Ectodermal cell (in vitro differentiated cells): ENCODE measurements at regions not wholly inside any gene's neighbourhood (a gene's known extent, or its start where the extent isn't known, plus 50 kb on each side); places are given as distances from the start of the nearest gene placed in this dataset.
"Not testable (repeated sequence)": the region's sequence is repeated elsewhere in the genome, so short reads cannot be mapped to it uniquely, and the experiment has no call there.

Source experiments
- H3K27ac ChIP-seq: 2 replicates; pipeline ENCODE4 v1.7.0; 2013; ENCODE audit warnings: mild to moderate bottlenecking, low read depth, low read length; ENCODE audit not compliant: insufficient read depth, poor library complexity, severe bottlenecking
- H3K27me3 ChIP-seq: 2 replicates; pipeline ENCODE4 v1.7.0; 2013; ENCODE audit warnings: mild to moderate bottlenecking, low read length; ENCODE audit not compliant: insufficient read depth, control insufficient read depth, poor library complexity, severe bottlenecking
- H3K36me3 ChIP-seq: one replicate; pipeline ENCODE4 v1.7.0; 2013; ENCODE audit warnings: low read length; ENCODE audit not compliant: control insufficient read depth, insufficient read depth
- H3K4me1 ChIP-seq: one replicate; pipeline ENCODE4 v1.7.0; 2013; ENCODE audit warnings: low read length; ENCODE audit not compliant: control insufficient read depth, insufficient read depth
- H3K4me3 ChIP-seq: 2 replicates; pipeline ENCODE4 v1.7.0; 2013; ENCODE audit warnings: low read depth, low read length, control low read depth; ENCODE audit not compliant: insufficient read depth
- H3K9me3 ChIP-seq: 2 replicates; pipeline ENCODE4 v1.7.0; 2013; ENCODE audit warnings: mild to moderate bottlenecking, low read length, moderate library complexity; ENCODE audit not compliant: control insufficient read depth
- WGBS, 2 experiments: methylation state at CpG; one replicate each; pipeline ENCODE4 v1.1.7; 2013; ENCODE audit warnings: missing lambda C conversion rate in 2 of 2; 5-methylcytosine and 5-hydroxymethylcytosine counted together

- no peaks in the 10 kb centered on the region for H3K4me1 ChIP-seq
- no peak overlapping the region for H3K27ac ChIP-seq
- 94 to 100% methylated on average over 3 of the region's 3 CpGs for WGBS, 2 experiments
- H3K36me3 ChIP-seq: no peaks in the 10 kb centered on the region
- no peaks in the 10 kb centered on the region for H3K27me3 ChIP-seq
- H3K9me3 ChIP-seq: no peaks in the 10 kb centered on the region
- no peak overlapping the region for H3K4me3 ChIP-seq
Observed at GRCh38 chr4:11675051-11675800, 246.5 kb upstream of the HS3ST1 start.

GRCh38 chr4:11670304-11670703 lies 241.6 kb upstream of the HS3ST1 start:
- no peaks in the 10 kb centered on the region for H3K9me3 ChIP-seq
- H3K36me3 ChIP-seq: no peaks in the 10 kb centered on the region
- no peaks in the 10 kb centered on the region for H3K4me1 ChIP-seq
- no peak overlapping the region for H3K4me3 ChIP-seq
- H3K27ac ChIP-seq: no peak overlapping the region
- no peaks in the 10 kb centered on the region for H3K27me3 ChIP-seq

- H3K27me3 ChIP-seq: no peaks in the 10 kb centered on the region
- H3K4me3 ChIP-seq: no peak overlapping the region
- no peaks in the 10 kb centered on the region for H3K4me1 ChIP-seq
- H3K9me3 ChIP-seq: no peaks in the 10 kb centered on the region
- 45 to 47% methylated on average over 2 of the region's 2 CpGs for WGBS, 2 experiments
- H3K36me3 ChIP-seq: no peaks in the 10 kb centered on the region
- no peak overlapping the region for H3K27ac ChIP-seq
Observed at GRCh38 chr4:11669156-11669555, 240.5 kb upstream of the HS3ST1 start.

GRCh38 chr4:11663114-11663513 lies 234.4 kb upstream of the HS3ST1 start:
- Histone ChIP-seq H3K4me1 (no peaks in the 10 kb centered on the region), H3K27ac (no peak overlapping the region), H3K27me3 (no peaks in the 10 kb centered on the region), H3K4me3 (no peak overlapping the region), H3K36me3 (no peaks in the 10 kb centered on the region), H3K9me3 (no peaks in the 10 kb centered on the region)
- 94 to 95% methylated on average over 4 of the region's 4 CpGs for WGBS, 2 experiments

- H3K4me1 ChIP-seq: no peaks in the 10 kb centered on the region
Observed at GRCh38 chr4:11650801-11651596, 222.3 kb upstream of the HS3ST1 start.

DNA sequence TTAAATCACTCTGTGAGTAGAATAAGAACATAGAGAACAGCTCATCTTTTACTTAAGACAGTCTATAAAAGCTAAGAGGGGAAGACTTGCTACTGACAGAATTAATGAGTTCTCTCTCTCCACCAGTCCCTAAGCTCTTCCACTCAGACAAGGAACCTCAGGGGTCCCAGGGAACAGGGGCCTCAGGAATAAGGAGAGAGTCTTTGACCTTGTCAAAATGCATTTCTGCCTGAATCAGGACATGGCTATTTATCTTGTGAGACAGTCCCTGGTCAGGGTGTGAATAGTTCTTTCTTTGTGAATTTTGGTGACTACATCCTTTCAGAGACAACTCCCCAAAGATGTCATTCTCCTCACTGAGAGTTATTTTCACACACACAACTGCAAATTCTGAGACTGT lies 218.7 kb upstream of the HS3ST1 start:
- no peak overlapping the region for H3K27ac ChIP-seq
- H3K4me3 ChIP-seq: no peak overlapping the region
- no peaks in the 10 kb centered on the region for H3K9me3 ChIP-seq
- H3K27me3 ChIP-seq: no peaks in the 10 kb centered on the region
- H3K36me3 ChIP-seq: no peaks in the 10 kb centered on the region
- no peaks in the 10 kb centered on the region for H3K4me1 ChIP-seq

More at GRCh38 chr4:11650801-11651596, 222.3 kb upstream of the HS3ST1 start:
- Histone ChIP-seq H3K27ac (no peak overlapping the region), H3K4me3 (no peak overlapping the region), H3K27me3 (no peaks in the 10 kb centered on the region), H3K36me3 (no peaks in the 10 kb centered on the region), H3K9me3 (no peaks in the 10 kb centered on the region)
- WGBS, 2 experiments: 93 to 94% methylated on average over 16 to 18 of the region's 19 CpGs

DNA sequence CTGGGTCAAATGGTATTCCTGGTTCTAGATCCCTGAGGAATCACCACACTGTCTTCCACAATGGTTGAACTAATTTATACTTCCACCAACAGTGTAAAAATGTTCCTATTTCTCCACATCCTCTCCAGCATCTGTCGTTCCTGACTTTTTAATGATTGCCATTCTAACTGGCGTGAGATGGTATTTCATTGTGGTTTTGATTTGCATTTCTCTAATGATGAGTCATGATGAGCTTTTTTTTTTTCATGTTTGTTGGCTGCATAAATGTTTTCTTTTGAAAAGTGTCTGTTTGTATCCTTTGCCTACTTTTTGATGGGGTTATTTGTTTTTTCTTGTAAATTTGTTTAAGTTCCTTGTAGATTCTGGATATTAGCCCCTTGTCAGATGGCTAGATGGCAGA lies 214.4 kb upstream of the HS3ST1 start:
- not testable (repeated sequence) for H3K27me3 ChIP-seq, H3K27ac ChIP-seq, H3K4me1 ChIP-seq, H3K36me3 ChIP-seq, H3K4me3 ChIP-seq, H3K9me3 ChIP-seq
- 89 to 93% methylated on average over 2 of the region's 2 CpGs for WGBS, 2 experiments

DNA sequence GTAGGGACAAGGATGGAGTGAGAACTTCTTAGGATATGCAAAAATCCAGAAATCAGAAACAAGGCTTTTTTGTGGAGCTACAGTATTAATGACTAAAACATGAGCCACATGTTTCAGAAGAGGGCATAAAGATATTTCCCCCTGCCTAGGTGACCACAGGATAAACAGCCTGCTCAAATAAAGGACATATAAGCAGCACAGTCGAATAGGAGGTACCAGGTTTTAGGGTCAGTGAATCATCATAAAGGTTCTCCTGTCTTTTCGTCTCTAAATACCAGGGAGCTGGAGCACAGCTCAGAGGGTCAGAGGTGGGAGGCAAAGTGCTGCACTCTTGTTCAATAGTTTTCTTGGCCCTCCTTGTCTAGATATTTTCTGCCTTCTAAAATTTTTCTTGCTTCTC lies 211.9 kb upstream of the HS3ST1 start:
- Histone ChIP-seq H3K9me3 (no peaks in the 10 kb centered on the region), H3K36me3 (no peaks in the 10 kb centered on the region), H3K4me1 (no peaks in the 10 kb centered on the region), H3K4me3 (no peak overlapping the region), H3K27ac (no peak overlapping the region), H3K27me3 (no peaks in the 10 kb centered on the region)
- WGBS, 2 experiments: 90 to 93% methylated on average over 2 of the region's 2 CpGs

DNA sequence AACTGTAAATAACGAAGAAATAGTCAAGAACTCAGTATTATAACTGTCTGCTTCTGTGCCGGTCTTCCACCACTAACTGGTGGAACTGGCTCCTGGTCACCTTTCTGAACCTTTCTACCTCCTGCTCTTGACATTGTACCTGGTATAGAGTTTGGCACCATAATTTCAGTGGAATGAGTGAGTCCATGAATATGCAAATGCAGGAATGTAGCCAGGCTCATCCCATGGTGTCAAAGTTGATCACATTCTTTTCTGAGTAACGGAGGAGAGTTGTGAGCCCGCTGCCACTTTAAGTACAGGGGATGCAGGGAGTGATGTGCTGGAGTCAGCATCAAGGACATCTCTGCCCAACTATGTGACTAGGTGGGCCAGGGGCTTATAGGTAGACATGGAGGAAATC lies 207.9 kb upstream of the HS3ST1 start:
- Histone ChIP-seq H3K4me1 (no peaks in the 10 kb centered on the region), H3K36me3 (no peaks in the 10 kb centered on the region), H3K27me3 (no peaks in the 10 kb centered on the region), H3K4me3 (no peak overlapping the region), H3K27ac (no peak overlapping the region), H3K9me3 (no peaks in the 10 kb centered on the region)
- WGBS, 2 experiments: 82 to 91% methylated on average over 4 of the region's 4 CpGs

GRCh38 chr4:11636031-11636430 lies 207.3 kb upstream of the HS3ST1 start:
- Histone ChIP-seq H3K9me3 (no peaks in the 10 kb centered on the region), H3K36me3 (no peaks in the 10 kb centered on the region), H3K27ac (no peak overlapping the region), H3K27me3 (no peaks in the 10 kb centered on the region), H3K4me1 (no peaks in the 10 kb centered on the region), H3K4me3 (no peak overlapping the region)
- 95 to 96% methylated on average over 2 to 3 of the region's 3 CpGs for WGBS, 2 experiments
